ENCODE measurements at regions not wholly inside any gene's neighbourhood (a gene's known extent, or its start where the extent isn't known, plus 50 kb on each side); places are given as distances from the start of the nearest gene placed in this dataset.

DNA sequence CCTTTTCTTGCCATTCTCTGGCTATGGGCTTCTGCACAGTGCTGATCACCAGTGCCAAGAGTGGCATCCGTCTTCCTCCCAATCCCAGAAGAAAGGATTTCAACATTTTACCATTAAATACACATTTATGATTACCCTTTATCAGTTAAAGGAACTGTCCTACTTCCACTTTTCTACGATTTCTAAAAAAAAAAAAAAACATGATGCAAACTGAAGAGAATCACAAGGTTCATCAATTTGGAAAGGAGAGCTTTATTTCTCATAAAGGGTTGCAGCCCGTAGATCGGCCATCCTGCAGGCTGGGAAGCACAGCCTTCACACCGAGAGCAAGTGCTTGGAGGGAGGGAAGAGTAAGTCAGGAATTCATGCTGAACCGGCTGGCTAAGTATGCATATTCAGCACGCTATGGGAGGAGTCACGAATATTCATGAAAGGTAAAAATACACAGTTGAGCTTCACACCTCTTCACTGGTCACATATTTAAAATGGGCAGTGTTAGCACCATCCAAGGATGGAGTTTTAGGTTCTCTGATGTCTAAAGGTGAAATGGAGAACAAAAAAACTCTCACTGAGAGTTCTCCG lies 52.5 kb upstream of the SEMA4D start:
- TF ChIP-seq, protein P1, sequence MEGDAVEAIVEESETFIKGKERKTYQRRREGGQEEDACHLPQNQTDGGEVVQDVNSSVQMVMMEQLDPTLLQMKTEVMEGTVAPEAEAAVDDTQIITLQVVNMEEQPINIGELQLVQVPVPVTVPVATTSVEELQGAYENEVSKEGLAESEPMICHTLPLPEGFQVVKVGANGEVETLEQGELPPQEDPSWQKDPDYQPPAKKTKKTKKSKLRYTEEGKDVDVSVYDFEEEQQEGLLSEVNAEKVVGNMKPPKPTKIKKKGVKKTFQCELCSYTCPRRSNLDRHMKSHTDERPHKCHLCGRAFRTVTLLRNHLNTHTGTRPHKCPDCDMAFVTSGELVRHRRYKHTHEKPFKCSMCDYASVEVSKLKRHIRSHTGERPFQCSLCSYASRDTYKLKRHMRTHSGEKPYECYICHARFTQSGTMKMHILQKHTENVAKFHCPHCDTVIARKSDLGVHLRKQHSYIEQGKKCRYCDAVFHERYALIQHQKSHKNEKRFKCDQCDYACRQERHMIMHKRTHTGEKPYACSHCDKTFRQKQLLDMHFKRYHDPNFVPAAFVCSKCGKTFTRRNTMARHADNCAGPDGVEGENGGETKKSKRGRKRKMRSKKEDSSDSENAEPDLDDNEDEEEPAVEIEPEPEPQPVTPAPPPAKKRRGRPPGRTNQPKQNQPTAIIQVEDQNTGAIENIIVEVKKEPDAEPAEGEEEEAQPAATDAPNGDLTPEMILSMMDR (IDR thresholded peaks at IDR 0.05), result no peak
- TF ChIP-seq POLR2A (IDR thresholded peaks at IDR 0.05), result no peak

Measured in Peyer's patch (tissue), 4 donors.